Fibroblast of villous mesenchyme (primary cell): ENCODE measurements at regions not wholly inside any gene's neighbourhood (a gene's known extent, or its start where the extent isn't known, plus 50 kb on each side); places are given as distances from the start of the nearest gene placed in this dataset.
"Not testable (repeated sequence)": the region's sequence is repeated elsewhere in the genome, so short reads cannot be mapped to it uniquely, and the experiment has no call there.

Source experiments
- DNase-seq: peaks from one replicate; pipeline ENCODE4 v3.0.0-alpha.2; 2010; ENCODE audit warnings: low read depth
- H3K4me3 ChIP-seq: 2 replicates; pipeline ENCODE4 v1.5.1; 2011; ENCODE audit warnings: low read depth, mild to moderate bottlenecking, low read length
- TF ChIP-seq, protein P1 (sequence below): IDR thresholded peaks from 2 replicates; pipeline ENCODE4 v1.5.1; 2012; ENCODE audit warnings: low read depth, mild to moderate bottlenecking, low read length; ENCODE audit not compliant: insufficient read depth

- no peak overlapping the region for H3K4me3 ChIP-seq
- no peak for DNase-seq
- TF ChIP-seq, protein P1, sequence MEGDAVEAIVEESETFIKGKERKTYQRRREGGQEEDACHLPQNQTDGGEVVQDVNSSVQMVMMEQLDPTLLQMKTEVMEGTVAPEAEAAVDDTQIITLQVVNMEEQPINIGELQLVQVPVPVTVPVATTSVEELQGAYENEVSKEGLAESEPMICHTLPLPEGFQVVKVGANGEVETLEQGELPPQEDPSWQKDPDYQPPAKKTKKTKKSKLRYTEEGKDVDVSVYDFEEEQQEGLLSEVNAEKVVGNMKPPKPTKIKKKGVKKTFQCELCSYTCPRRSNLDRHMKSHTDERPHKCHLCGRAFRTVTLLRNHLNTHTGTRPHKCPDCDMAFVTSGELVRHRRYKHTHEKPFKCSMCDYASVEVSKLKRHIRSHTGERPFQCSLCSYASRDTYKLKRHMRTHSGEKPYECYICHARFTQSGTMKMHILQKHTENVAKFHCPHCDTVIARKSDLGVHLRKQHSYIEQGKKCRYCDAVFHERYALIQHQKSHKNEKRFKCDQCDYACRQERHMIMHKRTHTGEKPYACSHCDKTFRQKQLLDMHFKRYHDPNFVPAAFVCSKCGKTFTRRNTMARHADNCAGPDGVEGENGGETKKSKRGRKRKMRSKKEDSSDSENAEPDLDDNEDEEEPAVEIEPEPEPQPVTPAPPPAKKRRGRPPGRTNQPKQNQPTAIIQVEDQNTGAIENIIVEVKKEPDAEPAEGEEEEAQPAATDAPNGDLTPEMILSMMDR = no peak
Measured at GRCh38 chr5:152171888-152172287, 233.2 kb downstream of the NMUR2 start.

- TF ChIP-seq, protein P1 = no peak
- DNase-seq = no peak
- H3K4me3 ChIP-seq = no peak overlapping the region
Measured at GRCh38 chr5:152170350-152170749, 234.7 kb downstream of the NMUR2 start.

GRCh38 chr5:152164860-152165259 is 240.2 kb upstream of the GLRA1 start:
- TF ChIP-seq, protein P1 = no peak
- DNase-seq = no peak
- H3K4me3 ChIP-seq = no peak overlapping the region

GRCh38 chr5:152159894-152160293 is 235.2 kb upstream of the GLRA1 start:
- H3K4me3 ChIP-seq, DNase-seq: not testable (repeated sequence)

DNA sequence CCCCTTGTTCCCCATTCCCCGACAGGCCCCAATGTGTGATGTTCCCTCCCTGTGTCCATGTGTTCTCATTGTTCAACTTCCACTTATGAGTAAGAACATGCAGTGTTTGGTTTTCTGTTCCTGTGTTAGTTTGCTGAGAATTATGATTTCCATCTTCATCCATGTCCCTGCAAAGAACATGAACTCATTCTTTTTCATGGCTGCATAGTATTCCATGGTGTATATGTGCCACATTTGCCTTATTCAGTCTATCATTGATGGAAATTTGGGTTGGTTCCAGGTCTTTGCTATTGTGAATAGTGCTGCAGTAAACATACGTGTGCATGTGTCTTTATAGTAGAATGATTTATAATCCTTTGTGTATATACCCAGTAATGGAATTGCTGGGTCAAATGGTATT is 229.8 kb upstream of the GLRA1 start:
- H3K4me3 ChIP-seq, DNase-seq: not testable (repeated sequence)

GRCh38 chr5:152151940-152152339 is 227.3 kb upstream of the GLRA1 start:
- H3K4me3 ChIP-seq = no peak overlapping the region
- DNase-seq = no peak
- TF ChIP-seq, protein P1 = no peak

- TF ChIP-seq, protein P1 = no peak
- H3K4me3 ChIP-seq = no peak overlapping the region
- no peak for DNase-seq
Measured at GRCh38 chr5:152151113-152151512, 226.5 kb upstream of the GLRA1 start.

GRCh38 chr5:152147286-152147685 is 222.6 kb upstream of the GLRA1 start:
- TF ChIP-seq, protein P1 = no peak
- no peak for DNase-seq
- H3K4me3 ChIP-seq = no peak overlapping the region
